ENCODE measurements at regions not wholly inside any gene's neighbourhood (a gene's known extent, or its start where the extent isn't known, plus 50 kb on each side); places are given as distances from the start of the nearest gene placed in this dataset.

GRCh38 chr7:67408109-67408508 is 411.5 kb downstream of the TYW1 start:
- Histone ChIP-seq H3K36me3 (ENCODE audit: control insufficient read depth in 1 of 2, insufficient read depth in 2 of 2, low read depth in 1 of 2, low read length in 2 of 2) (no peaks in the 10 kb centered on the region), H4K8ac (ENCODE audit: low read length) (no peak overlapping the region), H3K9me3 (ENCODE audit: control insufficient read depth, low read length) (no peaks in the 10 kb centered on the region), H3K14ac (ENCODE audit: low read length in 2 of 2) (no peak overlapping the region), H2BK5ac (ENCODE audit: low read depth, low read length, poor library complexity, severe bottlenecking) (no peak overlapping the region), H3K27ac (ENCODE audit: low read length, poor library complexity, severe bottlenecking) (no peak overlapping the region), H3K4me2 (ENCODE audit: low read length, poor library complexity, severe bottlenecking) (no peak overlapping the region), H3K79me1 (replicated peaks; ENCODE audit: low read length, poor library complexity, severe bottlenecking) (no peaks in the 10 kb centered on the region), H3K27me3 (ENCODE audit: control insufficient read depth in 1 of 2, insufficient read depth in 1 of 2, low read length in 2 of 2) (no peaks in the 10 kb centered on the region), H4K91ac (ENCODE audit: low read length) (no peak overlapping the region), H2BK15ac (ENCODE audit: low read depth, poor library complexity, severe bottlenecking) (no peak overlapping the region), H2AK5ac (ENCODE audit: low read length, severe bottlenecking) (no peak overlapping the region), H3K18ac (ENCODE audit: low read depth in 1 of 2, low read length in 2 of 2) (no peak overlapping the region), H2BK120ac (ENCODE audit: low read depth, low read length) (no peak overlapping the region), H3K9ac (ENCODE audit: low read length) (no peak overlapping the region), H3K4me1 (ENCODE audit: control insufficient read depth, insufficient read depth, low read depth, low read length) (no peaks in the 10 kb centered on the region), H2AFZ (ENCODE audit: low read depth, low read length) (no peak overlapping the region), H3K23ac (ENCODE audit: low read length in 2 of 2) (no peak overlapping the region), H3K4ac (ENCODE audit: low read depth in 1 of 2, low read length in 2 of 2) (no peak overlapping the region), H3K4me3 (ENCODE audit: insufficient read depth in 1 of 2, low read depth in 1 of 2, low read length in 2 of 2) (no peak overlapping the region), H2BK12ac (ENCODE audit: low read length in 2 of 2) (no peak overlapping the region)
- DNase-seq, result no peak

- no peak overlapping the region for H2BK120ac ChIP-seq (ENCODE audit: low read depth, low read length)
- H3K27me3 ChIP-seq (ENCODE audit: control insufficient read depth in 1 of 2, insufficient read depth in 1 of 2, low read length in 2 of 2), result no peaks in the 10 kb centered on the region
- H3K79me1 ChIP-seq (replicated peaks; ENCODE audit: low read length, poor library complexity, severe bottlenecking), result no peaks in the 10 kb centered on the region
- no peak overlapping the region for H2AFZ ChIP-seq (ENCODE audit: low read depth, low read length)
- H3K18ac ChIP-seq (ENCODE audit: low read depth in 1 of 2, low read length in 2 of 2), result no peak overlapping the region
- no peak overlapping the region for H2BK15ac ChIP-seq (ENCODE audit: low read depth, poor library complexity, severe bottlenecking)
- H3K4me1 ChIP-seq (ENCODE audit: control insufficient read depth, insufficient read depth, low read depth, low read length), result no peaks in the 10 kb centered on the region
- no peak overlapping the region for H4K8ac ChIP-seq (ENCODE audit: low read length)
- no peak overlapping the region for H2BK5ac ChIP-seq (ENCODE audit: low read depth, low read length, poor library complexity, severe bottlenecking)
- H3K14ac ChIP-seq (ENCODE audit: low read length in 2 of 2), result no peak overlapping the region
- no peaks in the 10 kb centered on the region for H3K36me3 ChIP-seq (ENCODE audit: control insufficient read depth in 1 of 2, insufficient read depth in 2 of 2, low read depth in 1 of 2, low read length in 2 of 2)
- no peak overlapping the region for H4K91ac ChIP-seq (ENCODE audit: low read length)
- H2BK12ac ChIP-seq (ENCODE audit: low read length in 2 of 2), result no peak overlapping the region
- H3K27ac ChIP-seq (ENCODE audit: low read length, poor library complexity, severe bottlenecking), result no peak overlapping the region
- no peak for DNase-seq
- H3K23ac ChIP-seq (ENCODE audit: low read length in 2 of 2), result no peak overlapping the region
- no peak overlapping the region for H2AK5ac ChIP-seq (ENCODE audit: low read length, severe bottlenecking)
- 64% methylated on average over 2 of the region's 3 CpGs for WGBS
- no peak overlapping the region for H3K9ac ChIP-seq (ENCODE audit: low read length)
- no peak overlapping the region for H3K4me2 ChIP-seq (ENCODE audit: low read length, poor library complexity, severe bottlenecking)
- no peak overlapping the region for H3K4ac ChIP-seq (ENCODE audit: low read depth in 1 of 2, low read length in 2 of 2)
- H3K4me3 ChIP-seq (ENCODE audit: insufficient read depth in 1 of 2, low read depth in 1 of 2, low read length in 2 of 2), result no peak overlapping the region
- no peaks in the 10 kb centered on the region for H3K9me3 ChIP-seq (ENCODE audit: control insufficient read depth, low read length)
Observed at GRCh38 chr7:67413670-67414069, 417.0 kb downstream of the TYW1 start.

GRCh38 chr7:67414858-67415257 is 418.2 kb downstream of the TYW1 start:
- H3K18ac ChIP-seq (ENCODE audit: low read depth in 1 of 2, low read length in 2 of 2), result no peak overlapping the region
- no peak overlapping the region for H2BK12ac ChIP-seq (ENCODE audit: low read length in 2 of 2)
- 74% methylated on average over 6 of the region's 6 CpGs for WGBS

DNA sequence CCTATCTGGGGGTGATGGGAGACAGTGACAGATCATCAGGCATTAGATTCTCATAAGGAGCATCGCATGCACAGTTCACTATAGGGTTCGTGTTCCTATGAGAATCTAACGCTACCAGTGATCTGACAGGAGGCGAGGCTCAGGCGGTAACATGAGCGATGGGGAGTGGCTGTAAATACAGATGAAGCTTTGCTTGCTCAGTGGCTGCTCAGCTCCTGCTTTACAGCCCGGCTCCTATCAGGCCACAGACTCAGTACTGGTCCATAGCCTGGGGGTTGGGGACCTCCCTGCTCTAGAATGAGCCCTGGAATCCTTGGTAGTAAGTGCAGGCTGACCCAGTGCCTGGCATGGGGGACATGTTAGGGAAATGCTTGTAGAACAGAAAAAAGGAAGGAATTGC is 426.0 kb downstream of the TYW1 start:
- no peaks in the 10 kb centered on the region for H3K36me3 ChIP-seq (ENCODE audit: control insufficient read depth in 1 of 2, insufficient read depth in 2 of 2, low read depth in 1 of 2, low read length in 2 of 2)
- H3K4ac ChIP-seq (ENCODE audit: low read depth in 1 of 2, low read length in 2 of 2), result no peak overlapping the region
- H2BK12ac ChIP-seq (ENCODE audit: low read length in 2 of 2), result no peak overlapping the region
- no peaks in the 10 kb centered on the region for H3K9me3 ChIP-seq (ENCODE audit: control insufficient read depth, low read length)
- H2BK5ac ChIP-seq (ENCODE audit: low read depth, low read length, poor library complexity, severe bottlenecking), result no peak overlapping the region
- no peak overlapping the region for H3K18ac ChIP-seq (ENCODE audit: low read depth in 1 of 2, low read length in 2 of 2)
- H3K4me1 ChIP-seq (ENCODE audit: control insufficient read depth, insufficient read depth, low read depth, low read length), result no peaks in the 10 kb centered on the region
- H3K79me1 ChIP-seq (replicated peaks; ENCODE audit: low read length, poor library complexity, severe bottlenecking), result no peaks in the 10 kb centered on the region
- H3K27me3 ChIP-seq (ENCODE audit: control insufficient read depth in 1 of 2, insufficient read depth in 1 of 2, low read length in 2 of 2), result no peaks in the 10 kb centered on the region
- no peak overlapping the region for H3K27ac ChIP-seq (ENCODE audit: low read length, poor library complexity, severe bottlenecking)
- H2BK120ac ChIP-seq (ENCODE audit: low read depth, low read length), result no peak overlapping the region
- no peak overlapping the region for H3K4me2 ChIP-seq (ENCODE audit: low read length, poor library complexity, severe bottlenecking)
- WGBS, result 81% methylated on average over 7 of the region's 7 CpGs
- H3K9ac ChIP-seq (ENCODE audit: low read length), result no peak overlapping the region
- H3K23ac ChIP-seq (ENCODE audit: low read length in 2 of 2), result no peak overlapping the region
- no peak overlapping the region for H3K14ac ChIP-seq (ENCODE audit: low read length in 2 of 2)
- no peak for DNase-seq
- no peak overlapping the region for H2AFZ ChIP-seq (ENCODE audit: low read depth, low read length)
- H3K4me3 ChIP-seq (ENCODE audit: insufficient read depth in 1 of 2, low read depth in 1 of 2, low read length in 2 of 2), result no peak overlapping the region
- no peak overlapping the region for H2BK15ac ChIP-seq (ENCODE audit: low read depth, poor library complexity, severe bottlenecking)
- no peak overlapping the region for H2AK5ac ChIP-seq (ENCODE audit: low read length, severe bottlenecking)
- no peak overlapping the region for H4K8ac ChIP-seq (ENCODE audit: low read length)
- H4K91ac ChIP-seq (ENCODE audit: low read length), result no peak overlapping the region

More at GRCh38 chr7:67414858-67415257, 418.2 kb downstream of the TYW1 start:
- Histone ChIP-seq H2AK5ac (ENCODE audit: low read length, severe bottlenecking) (no peak overlapping the region), H3K27ac (ENCODE audit: low read length, poor library complexity, severe bottlenecking) (no peak overlapping the region), H3K14ac (ENCODE audit: low read length in 2 of 2) (no peak overlapping the region), H3K27me3 (ENCODE audit: control insufficient read depth in 1 of 2, insufficient read depth in 1 of 2, low read length in 2 of 2) (no peaks in the 10 kb centered on the region), H2BK120ac (ENCODE audit: low read depth, low read length) (no peak overlapping the region), H3K4me2 (ENCODE audit: low read length, poor library complexity, severe bottlenecking) (no peak overlapping the region), H2BK5ac (ENCODE audit: low read depth, low read length, poor library complexity, severe bottlenecking) (no peak overlapping the region), H4K91ac (ENCODE audit: low read length) (no peak overlapping the region), H3K79me1 (replicated peaks; ENCODE audit: low read length, poor library complexity, severe bottlenecking) (no peaks in the 10 kb centered on the region), H3K4me3 (ENCODE audit: insufficient read depth in 1 of 2, low read depth in 1 of 2, low read length in 2 of 2) (no peak overlapping the region), H3K4me1 (ENCODE audit: control insufficient read depth, insufficient read depth, low read depth, low read length) (no peaks in the 10 kb centered on the region), H3K9me3 (ENCODE audit: control insufficient read depth, low read length) (no peaks in the 10 kb centered on the region), H3K4ac (ENCODE audit: low read depth in 1 of 2, low read length in 2 of 2) (no peak overlapping the region), H3K36me3 (ENCODE audit: control insufficient read depth in 1 of 2, insufficient read depth in 2 of 2, low read depth in 1 of 2, low read length in 2 of 2) (no peaks in the 10 kb centered on the region), H4K8ac (ENCODE audit: low read length) (no peak overlapping the region), H3K9ac (ENCODE audit: low read length) (no peak overlapping the region), H3K23ac (ENCODE audit: low read length in 2 of 2) (no peak overlapping the region), H2BK15ac (ENCODE audit: low read depth, poor library complexity, severe bottlenecking) (no peak overlapping the region), H2AFZ (ENCODE audit: low read depth, low read length) (no peak overlapping the region)
- DNase-seq, result no peak
